Left renal pelvis (tissue), 4 donors: ENCODE measurements at regions not wholly inside any gene's neighbourhood (a gene's known extent, or its start where the extent isn't known, plus 50 kb on each side); places are given as distances from the start of the nearest gene placed in this dataset.

Experiments
- DNase-seq, 4 donors: peaks; one replicate each; pipeline ENCODE4 v3.0.0-alpha.2; 2013; ENCODE audit warnings: low read depth in 4 of 4, low spot score in 3 of 4

DNA sequence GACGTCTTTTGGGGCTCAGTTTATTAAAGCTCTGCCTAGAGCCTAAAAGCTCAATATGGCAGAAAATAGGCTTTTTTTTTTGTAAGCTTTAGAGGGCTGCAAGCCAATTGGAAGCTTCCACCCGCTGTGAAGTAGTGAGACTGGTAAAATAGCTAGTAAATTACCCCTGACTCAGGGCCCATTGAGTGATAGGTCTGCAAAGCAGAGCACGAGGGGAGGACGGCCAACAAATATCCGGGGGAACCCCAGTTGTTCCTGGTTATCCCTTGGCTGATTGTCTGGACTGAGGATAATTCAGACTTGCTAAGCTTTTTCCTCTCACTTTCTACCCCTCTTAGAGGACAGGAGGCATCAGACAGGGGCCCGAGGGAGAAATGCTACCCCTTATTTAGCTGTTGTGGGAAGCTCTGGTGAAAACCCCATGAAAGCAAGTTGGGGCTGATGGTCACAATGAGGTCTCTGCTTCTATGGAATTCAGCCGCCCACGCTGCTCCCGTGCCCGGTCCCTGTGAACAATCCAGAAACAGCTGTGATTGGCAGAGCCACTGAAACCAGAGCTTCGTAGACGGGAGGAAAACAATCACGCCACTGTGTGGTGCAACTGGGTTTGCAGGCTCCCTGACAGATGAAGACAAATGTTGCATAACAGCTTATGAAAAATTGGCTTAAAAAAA, 141.9 kb upstream of the LGALSL start:
- DNase-seq = peak in 2 of 4 donors; percentile 68 to 78

- DNase-seq = no peak
Observed at GRCh38 chr2:64312622-64313397, 141.2 kb upstream of the LGALSL start.

- DNase-seq = no peak
Observed at GRCh38 chr2:64313398-64313723, 140.6 kb upstream of the LGALSL start.

GRCh38 chr2:64315291-64315960, 138.5 kb upstream of the LGALSL start:
- DNase-seq = no peak

GRCh38 chr2:64317707-64318475, 136.1 kb upstream of the LGALSL start:
- no peak for DNase-seq

DNA sequence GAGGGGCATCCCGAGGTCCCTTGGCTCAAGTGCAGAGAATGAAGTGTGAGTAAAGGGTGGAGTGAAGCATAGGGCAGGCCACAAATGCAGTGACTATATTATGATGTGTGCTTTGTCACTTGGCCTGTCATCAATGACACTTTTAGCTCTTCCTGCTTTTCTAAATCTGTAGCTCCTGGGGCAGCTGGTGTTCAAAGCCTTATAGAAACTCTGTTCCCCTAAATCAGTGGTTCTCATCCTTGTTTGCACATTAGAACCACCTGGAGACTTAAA, 135.6 kb upstream of the LGALSL start:
- DNase-seq = no peak

- no peak for DNase-seq
Observed at GRCh38 chr2:64319896-64320295, 134.1 kb upstream of the LGALSL start.

DNA sequence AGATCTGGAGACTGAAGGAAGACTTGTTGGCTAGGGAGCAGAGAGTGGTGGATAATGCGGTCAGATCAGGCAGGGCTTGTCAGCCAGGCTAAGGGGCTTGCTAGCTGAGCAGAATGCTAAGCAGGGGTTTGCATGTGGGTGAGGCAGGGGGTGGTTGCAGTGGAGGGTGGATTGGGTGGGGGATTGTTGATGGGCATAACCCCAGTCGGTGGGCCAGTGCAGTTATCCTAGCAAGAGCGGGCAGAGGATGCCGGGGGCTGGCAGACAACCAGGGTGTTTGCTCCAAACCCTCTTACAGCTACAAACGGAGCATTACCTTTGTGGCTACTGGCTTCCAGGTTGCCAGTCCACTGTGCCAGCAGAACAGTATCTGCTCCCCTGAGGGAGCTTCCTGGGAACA, 131.5 kb upstream of the LGALSL start:
- no peak for DNase-seq

GRCh38 chr2:64323197-64323596, 130.8 kb upstream of the LGALSL start:
- DNase-seq = no peak

DNA sequence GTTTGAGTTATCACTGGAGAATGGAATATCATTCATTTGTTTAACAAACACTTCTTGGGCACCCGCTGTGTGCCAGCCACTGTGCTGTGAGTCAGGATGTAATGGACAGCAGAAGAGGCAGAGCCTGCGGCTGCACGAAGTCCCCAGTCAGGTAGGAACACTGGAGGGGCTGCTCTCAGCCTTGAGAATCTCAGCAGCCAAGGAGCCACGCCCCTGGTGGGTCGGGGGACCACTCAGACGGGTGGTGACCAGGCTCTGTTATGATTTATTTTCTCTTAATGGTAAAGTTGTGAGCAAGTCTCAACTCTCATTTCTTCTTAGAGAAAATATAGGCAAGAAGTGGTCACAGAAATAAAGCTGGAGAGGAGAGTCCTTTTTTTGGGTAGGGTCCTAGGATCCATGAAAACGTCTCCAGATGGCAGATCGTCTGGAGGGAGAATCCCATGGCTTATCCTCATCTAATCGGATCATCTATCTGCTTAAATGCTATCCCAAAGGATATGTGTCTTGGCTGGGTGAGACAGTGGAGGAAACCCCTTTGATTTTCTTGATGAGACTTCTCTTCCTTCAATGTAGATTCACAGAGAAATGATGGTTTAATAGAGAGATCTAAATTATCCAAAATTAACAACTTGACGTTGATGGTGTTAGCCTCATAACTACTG, 129.1 kb upstream of the LGALSL start:
- DNase-seq = no peak

DNA sequence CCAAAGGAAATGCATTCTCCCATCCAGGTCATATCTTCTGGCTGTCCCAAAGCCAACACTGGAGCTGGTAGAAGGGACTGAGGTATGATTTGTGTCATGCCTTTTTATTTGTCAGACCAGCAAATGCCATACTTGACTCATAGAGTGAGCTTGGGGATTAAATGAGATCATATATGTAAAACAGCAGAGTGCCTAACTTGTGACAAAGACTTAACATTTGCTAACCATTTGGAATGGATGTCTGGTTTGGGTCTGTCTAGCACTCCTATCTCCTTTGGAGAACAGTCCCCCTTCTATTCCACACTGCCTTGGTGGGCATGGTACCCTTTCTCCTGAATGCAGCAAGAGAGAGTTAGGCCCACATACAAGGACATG, 128.5 kb upstream of the LGALSL start:
- no peak for DNase-seq

DNA sequence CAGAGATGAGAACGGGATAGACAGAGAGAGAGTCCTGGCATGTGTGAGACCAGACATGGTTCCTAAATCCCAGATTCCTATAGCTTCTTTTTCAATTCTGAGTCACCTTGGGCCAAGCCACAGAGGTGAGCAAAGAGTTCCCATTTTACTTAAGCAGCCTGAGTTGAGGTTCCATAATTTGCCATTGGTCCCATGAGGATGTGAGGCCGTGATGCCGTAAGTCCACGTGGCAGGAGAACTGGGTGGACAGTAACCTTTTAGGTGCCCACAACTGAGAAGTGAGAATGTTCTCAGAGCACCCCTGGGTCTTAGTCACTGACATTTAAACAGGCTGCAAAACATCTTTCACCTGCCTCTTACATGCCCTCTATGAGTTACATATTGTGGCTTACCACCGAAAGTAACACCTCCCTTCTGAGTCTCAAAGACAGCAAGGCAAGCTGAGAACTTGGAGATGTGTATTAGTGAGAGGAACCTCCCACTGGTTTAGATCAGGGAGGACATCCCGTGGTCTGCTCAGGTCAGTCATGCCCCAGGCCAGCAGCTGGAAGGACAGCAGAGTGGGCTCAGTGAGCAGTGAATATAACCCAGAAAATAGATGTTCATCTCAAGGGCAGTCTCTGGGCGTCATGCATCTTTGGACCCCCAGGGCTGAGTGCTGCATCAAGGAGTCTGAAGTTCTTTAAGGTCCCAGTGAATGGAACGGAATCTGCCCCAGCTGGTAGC, 127.9 kb upstream of the LGALSL start:
- no peak for DNase-seq

DNA sequence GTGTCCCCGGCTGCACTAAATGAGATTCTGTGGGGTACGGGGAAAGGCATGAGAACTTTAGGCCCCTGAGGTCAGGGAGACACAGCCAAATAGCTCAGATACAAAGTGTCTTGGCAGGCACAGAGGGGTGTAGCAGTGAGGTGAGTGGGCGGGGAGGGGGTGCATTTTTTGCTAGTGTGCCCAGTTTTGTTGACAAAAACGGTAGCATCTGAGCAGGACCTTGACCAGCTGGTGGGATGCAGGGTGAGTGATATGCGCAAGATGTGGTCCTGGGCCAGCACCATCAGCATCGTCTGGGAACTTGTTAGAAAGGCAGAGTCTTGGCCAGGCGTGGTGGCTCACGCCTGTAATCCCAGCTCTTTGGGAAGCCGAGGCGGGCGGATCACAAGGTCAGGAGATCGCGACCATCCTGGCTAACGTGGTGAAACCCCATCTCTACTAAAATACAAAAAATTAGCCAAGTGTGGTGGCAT, 127.3 kb upstream of the LGALSL start:
- DNase-seq = no peak

DNA sequence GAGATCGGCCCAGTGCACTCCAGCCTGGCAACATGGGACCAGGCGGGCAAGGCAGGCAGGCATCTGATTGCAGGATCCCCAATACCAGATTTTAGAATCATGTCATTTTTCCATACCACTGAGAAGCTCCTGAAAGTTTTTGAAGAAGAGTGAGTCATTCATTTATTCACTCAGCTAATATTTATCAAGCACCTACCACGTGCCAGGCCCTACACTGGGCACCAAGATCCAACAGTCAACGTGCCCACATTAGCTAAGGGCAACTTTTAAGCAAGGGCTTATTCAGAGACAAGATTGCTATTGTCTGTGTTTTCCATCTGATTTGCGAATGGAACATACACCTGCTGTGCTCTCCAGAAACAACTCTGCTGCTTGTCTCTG, 126.8 kb upstream of the LGALSL start:
- no peak for DNase-seq

- no peak for DNase-seq
Observed at GRCh38 chr2:64327510-64328414, 126.2 kb upstream of the LGALSL start.

DNA sequence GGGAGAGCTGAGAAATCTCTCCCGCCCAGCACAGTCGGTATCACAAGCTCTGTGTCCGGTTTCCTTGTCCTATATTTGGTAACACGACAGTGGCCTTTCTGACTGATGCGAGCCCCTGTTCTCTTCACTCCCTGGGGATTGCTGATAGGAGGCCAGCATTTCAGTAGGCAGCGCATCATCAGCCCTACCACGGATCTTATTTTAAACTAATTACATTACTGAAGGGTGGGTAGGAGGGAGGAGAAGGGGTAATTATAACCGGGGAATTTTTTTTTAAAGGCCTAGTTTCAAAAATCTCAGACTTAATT, 125.6 kb upstream of the LGALSL start:
- DNase-seq = no peak

DNA sequence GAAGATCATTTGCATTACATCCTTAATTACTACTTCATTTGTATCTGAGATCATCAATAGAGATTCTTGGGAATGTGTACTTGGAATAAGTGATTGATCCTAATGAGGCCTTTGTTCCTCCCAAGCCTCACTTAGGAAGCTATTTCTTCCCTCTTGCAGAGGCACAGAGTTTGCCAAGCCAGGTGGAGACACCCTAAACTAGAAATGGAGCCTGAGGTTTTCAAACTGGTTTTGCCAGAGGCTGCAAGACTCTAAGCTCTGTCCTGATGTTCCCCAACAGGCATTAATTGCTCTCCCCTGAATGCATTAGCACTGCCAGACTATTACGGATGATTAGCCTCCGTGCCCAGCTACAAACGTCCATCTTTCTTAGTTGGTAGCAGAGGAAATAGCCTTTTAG, 125.2 kb upstream of the LGALSL start:
- no peak for DNase-seq

DNA sequence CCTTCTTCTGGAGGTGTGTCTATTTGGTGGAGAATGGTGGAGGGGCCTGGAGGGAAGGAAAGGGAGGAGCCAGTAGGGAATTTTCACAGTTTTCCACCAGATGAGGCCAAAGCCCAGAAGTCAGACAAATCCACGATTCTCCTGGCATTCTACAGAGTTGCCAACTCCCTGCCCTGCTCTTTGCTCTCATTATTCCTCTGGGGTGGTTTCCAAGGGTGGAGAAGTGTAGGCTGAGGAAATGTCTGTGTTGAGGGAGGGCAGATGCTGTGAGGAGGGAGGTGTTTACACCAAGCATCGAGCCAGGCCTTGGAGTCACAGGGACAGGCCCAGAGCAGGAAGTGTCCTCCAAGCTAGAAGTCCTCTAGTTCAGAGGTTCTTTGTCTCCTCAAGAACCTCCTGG, 124.1 kb upstream of the LGALSL start:
- DNase-seq = no peak
